NCI-H69 (cell line): ENCODE measurements at regions not wholly inside any gene's neighbourhood (a gene's known extent, or its start where the extent isn't known, plus 50 kb on each side); places are given as distances from the start of the nearest gene placed in this dataset.

Experiments
- DNase-seq: peaks from one replicate; lab custom pipeline; 2025; lab: John Stamatoyannopoulos, UW

DNA sequence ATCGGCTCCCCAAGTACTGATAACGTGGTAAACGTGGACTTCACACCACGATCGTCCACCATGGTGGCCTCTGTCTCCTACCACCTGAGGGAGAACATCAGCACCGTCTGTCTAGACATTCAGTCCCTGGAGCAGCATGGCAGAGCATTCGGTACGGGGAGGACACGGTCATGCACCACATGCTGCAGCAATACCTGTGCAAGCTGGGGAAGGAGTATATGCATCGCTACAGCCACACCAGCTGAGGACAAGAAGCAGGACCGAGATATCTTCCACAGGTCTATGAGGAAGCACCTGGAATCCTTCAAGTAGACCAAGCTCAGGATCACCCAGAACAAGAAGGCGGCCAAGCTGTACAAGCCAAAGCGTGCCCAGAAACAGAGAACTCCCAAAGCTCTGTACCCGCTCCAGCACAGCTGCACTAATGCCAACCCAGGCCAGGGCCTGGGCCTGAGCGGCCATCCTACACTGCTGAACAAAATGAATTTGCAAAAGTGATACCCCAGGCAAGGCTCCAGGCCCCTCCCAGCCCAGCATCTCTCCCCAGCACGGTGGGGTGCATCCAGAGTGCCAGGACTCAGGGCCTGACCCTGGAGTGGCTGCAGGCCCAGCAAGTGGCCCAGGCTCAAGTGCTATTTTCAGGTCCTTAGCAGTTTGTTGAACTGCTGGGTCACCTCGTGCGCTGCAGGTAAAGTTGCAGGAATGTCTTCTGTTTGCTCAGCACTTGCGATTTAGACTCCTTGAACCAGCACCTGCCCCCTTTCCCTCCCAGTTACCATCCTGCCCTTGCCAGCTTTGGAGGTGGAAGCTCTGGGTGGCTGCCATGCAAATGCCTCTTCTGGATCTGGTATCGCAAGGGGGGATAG, 119.3 kb upstream of the SERPIND1 start:
- DNase-seq, result no peak

DNA sequence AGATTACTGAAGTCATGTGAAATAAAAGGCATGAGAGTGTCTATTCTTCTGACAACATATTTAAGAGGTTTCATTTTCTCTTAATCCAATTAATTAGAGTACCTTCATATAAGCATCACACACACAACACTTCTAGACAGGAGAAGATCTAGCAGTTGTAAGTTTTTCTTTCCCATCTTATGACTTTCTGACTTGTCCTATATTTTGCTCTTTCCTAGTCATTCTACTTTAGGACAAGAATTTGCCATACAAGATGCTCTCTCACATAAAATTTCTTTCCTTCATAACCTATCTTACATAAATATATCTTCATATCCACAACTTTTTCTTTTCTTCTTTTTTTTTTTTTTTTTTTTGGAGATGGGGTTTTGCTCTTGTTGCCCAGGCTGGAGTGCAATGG, 118.3 kb upstream of the SERPIND1 start:
- no peak for DNase-seq

DNA sequence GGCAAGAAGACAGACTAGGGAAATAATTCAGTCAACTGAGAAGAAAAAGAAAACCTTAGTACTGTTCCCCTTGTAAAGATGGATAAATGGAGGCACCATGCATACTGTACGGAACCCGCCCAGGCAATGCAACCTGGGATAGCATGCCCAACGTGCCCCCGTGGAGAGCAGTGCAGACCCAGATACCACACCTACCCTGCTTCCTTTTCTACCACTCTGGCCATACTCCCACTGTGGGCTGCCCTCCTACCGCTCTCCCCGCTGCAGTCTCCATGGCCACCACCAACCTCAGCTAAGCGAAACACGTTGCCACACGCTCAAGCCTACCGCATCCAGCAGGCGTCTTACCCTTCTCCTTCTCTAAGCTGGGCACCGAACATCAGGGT, 117.4 kb upstream of the SERPIND1 start:
- no peak for DNase-seq

DNA sequence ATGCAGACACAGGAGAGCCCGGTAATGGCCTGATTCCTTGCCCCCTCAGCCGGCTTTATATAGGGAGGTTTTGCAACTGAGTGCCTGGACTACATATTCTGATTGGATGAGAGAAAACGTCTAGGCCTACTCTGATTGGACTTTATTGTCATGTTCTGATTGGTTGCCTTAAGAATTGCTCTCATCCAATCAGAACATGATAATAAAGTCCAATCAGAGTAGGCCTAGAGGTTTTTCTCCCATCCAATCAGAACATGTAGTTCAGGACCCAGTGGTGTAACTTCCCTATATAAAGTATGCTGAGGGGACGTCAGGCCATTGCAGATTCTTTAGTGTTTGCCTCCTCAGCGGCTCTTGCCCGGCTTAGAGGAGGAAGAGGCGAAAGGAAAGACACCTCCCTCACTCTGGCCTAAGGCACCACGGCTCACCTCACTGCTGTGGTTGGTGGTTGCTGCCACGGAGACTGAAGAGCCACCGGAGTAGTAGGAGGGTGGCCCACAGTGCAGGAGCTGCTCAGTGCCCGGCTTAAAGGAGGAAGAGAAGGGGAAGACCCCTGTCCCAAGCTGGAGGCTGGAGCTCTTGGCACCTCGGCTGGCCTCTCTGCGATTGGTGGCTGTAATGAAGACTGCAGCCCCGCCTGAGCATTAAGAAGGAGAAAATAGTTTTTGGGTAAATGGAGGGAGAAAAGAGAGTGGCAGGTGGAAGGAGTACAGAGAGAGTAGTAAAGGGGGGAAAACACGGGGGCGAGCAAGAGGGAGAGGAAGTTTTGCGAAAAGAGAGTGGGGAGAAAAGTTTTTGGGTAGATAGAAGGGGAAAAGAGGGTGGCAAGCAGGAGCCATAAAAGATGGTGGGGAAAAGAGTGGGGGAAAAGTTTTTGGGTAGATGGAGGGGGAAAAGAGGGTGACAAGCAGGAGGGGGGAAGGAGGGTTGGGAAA, 116.7 kb upstream of the SERPIND1 start:
- DNase-seq, result peak; percentile 81
